GM18907 (cell line): ENCODE measurements at regions not wholly inside any gene's neighbourhood (a gene's known extent, or its start where the extent isn't known, plus 50 kb on each side); places are given as distances from the start of the nearest gene placed in this dataset.

ENCODE experiments used
- ATAC-seq: cut with Tn5 transposase; IDR thresholded peaks from one replicate; pipeline ENCODE4 v1.9.1; 2021; ENCODE audit warnings: mild to moderate bottlenecking, moderate library complexity; ENCODE audit not compliant: unreplicated experiment

DNA sequence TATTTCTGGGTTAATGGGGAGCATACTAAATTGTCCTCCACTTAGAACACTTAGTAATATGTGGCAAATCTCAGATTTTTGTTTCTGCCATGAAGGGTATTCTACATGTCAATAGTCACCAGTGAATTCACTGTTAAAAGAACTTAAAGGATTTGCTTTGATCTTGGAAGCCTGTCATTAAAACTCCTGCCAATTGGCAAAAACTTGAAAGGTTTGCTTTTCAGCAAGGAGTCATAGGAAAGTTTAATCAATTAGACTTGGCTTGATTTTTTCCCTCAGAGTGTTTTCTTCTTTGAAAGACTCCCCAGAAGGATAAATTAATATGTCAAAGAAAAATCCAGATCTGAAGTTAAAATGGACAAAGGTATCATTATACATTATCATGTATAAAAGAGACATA is 671.9 kb upstream of the PKDCC start:
- ATAC-seq: no peak

DNA sequence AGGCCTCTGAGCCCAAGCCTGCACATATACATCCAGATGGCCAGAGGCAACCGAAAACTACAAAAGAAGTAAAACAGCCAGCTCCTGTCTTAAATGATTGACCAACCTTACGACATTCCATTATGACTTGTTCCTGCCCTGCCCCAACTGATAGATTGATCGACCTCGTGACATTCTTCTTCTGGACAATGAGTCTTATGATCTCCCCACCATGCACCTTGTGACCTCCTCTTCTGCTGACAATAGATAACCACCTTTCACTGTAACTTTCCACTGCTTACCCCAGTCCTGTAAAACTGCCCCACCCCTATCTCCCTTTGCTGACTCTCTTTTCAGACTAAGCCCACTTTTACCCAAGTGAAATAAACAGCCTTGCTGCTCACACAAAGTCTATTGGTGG is 670.0 kb upstream of the PKDCC start:
- ATAC-seq: no peak

DNA sequence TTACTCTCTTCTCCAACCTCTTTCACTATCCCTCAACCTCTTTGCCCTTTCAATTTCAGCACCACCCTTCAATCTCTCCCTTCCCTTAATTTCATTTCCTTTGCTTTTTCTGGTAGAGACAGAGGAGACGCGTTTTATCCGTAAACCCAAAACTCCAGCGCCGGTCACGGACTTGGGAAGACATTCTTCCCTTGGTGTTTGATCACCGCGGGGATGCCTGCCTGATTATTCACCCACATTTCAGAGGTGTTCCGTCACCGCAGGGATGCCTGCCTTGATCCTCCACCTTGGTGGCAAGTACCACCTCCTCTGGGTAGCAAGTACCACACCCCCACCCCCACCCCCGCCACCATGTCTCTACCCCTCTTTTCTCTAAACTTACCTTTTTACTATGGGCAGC is 669.4 kb upstream of the PKDCC start:
- ATAC-seq: no peak

DNA sequence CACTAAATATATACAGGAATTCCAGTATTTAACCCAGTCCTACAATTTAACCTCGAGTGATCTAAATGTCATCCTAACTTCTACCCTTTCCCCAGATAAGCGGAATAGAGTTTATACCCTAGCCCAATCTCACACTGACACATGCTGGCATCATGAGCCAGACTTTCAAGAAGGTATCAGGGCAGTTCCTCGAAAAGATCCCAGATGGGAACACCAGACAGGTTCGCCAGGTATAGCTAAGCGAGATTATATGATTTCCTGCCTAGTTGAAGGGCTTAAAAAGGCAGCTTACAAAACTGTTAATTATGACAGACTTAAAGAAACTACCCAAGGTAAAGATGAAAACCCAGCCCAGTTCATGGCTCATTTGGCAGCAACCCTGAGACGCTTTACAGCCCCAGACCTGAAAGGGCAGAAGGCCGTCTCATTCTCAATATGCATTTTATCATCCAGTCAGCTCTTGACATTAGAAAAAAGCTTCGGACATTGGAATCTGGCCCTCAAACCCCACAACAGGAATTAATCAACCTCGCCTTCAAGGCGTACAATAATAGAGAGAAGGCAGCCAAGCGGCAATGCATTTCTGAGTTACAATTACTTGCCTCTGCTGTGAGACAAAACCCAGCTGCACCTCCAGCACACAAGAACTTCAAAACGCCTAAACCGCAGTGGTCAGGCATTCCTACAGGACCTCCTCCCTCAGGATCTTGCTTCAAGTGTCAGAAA is 668.2 kb upstream of the PKDCC start:
- ATAC-seq: no peak

DNA sequence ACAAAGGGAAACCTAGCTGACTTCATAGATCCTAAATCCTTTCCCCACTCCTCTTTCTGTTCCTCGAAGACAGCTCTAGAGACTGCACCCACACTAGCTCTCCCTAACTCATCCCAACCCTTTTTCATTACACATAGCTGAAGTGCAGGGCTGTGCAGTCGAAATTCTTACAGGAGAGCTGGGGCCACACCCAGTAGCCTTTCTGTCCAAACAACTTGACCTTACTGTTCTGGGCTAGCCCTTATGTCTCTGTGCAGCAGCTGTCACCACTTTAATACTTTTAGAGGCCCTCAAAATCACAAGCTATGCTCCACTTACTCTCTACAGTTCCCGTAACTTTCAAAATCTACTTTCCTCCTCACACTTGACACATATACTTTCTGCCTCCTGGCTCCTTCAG is 666.1 kb upstream of the PKDCC start:
- no peak for ATAC-seq

DNA sequence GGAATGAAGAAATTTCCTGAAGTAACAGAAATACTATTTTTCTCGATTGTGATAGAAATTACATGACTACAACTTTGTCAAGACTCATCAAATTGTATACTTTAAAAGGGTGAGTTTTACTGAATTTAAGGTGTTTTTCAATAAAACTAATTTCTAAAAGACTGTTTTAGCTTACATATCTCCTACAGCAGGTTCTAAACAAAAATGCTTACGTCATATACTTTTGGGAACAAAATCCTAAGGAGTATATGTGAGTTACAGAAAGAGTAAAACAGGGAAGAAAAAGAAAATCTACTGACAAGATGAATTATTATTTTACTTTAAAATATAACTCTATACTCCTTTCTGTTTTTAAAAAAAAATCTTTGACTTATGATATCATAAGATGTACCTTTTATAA is 660.3 kb upstream of the PKDCC start:
- no peak for ATAC-seq

DNA sequence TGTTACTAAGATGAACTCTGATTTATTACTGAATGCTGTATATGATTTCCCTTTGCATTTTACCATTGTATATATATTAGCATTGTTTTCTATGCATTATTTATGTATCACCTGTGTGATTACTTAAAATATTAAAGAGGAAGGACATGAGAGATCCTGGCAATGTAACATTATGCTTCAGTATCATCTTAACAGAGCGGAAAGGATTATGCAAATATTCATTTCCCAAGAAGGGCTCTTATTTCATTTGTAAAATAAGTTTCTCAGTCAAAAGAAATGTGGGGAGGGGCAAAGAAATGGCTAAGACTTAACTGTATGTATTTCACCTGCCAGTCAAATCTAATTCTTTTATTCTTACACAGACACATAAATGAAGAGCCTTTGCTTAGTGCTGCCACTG is 654.2 kb upstream of the PKDCC start:
- no peak for ATAC-seq

DNA sequence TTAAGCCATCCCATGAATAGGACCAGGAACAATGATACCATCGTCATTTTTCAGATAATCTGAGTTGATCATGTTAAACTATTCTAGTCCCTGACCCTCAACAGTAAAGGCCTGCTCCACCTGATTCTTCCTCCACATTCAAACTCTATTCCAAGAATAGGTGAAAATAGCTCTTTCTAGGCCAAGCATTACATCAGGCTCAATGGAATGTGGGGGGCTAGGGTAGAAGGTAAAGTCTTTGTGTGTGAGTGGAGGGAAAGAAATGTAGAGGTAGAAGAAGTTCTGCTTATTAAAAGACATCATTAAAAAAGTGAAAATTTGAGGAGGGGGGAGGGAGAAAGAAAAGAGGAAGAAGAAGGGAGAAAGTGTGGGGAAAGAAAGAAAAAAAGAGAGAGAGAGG is 653.3 kb upstream of the PKDCC start:
- ATAC-seq: no peak

DNA sequence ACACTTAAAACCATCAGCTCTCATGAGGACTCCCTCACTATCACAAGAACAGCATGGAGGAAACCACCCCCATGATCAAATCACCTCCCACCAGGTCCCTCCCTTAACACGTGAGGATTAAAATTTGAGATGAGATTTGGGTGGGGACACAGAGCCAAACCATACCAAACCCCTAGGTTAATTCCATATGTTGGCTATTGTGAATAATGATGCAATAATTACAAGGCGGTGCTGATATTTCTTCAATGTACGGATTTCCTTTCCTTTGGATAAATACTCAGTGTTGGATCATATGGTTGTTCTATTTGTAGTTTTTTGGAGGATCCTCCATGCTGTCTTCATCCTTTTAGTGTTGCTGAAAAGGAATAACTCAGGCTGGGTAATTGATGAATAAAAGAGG is 652.1 kb upstream of the PKDCC start:
- ATAC-seq: no peak

DNA sequence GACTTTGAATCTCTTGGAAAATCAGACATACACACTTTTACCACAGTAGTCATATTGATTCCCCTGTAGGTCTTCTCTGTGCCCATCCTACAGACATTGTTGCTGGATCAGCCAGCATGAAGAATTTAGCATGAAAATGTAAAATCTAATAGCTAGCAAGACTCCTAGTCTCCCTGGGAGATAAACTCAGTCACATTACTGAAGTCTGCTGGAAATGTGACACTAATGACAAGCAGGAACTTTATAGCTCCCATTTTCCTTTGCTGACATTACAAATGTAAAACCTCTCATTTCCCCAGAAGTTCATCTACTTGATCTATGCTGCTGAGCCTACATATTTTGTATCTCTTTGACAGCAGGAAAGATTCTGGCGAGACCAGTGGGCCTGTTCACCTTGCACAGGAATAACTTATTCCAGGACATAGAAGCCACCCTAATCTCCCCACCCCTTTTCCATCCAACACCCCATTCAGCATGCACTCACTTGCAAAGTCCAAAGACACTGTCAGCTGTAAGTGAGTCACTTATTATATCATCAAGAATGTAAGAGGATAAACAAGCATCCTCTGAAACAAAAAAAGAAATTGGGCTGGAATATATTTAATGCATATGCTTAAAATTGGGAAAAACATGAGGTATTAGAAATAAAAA is 648.3 kb upstream of the PKDCC start:
- ATAC-seq: no peak

DNA sequence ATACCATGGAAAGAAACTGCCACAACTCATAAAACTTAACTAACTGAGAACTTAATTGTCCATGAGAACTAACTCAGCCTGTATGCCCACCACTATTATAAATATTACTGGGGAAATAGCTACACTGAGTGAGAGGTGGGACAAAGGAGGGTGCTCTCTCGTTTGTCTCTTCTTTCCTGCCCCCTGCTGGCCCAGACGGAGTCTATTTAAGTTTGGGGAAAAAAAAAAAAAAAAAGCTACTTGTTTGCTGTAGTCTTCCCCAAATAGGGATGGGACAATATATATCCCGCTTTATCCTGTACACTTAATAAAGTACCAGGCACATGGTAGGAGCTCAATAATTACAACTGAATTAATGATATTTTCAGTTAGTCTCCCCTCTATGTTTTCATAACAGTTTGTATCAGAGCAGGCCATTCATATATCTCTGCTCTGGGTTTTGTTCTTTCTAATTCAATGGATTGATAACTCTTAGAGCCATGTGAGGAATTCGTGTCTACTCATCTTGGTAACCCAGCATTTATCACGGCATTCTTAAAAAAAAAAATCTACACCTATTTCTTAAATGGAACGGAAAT is 647.6 kb upstream of the PKDCC start:
- ATAC-seq: no peak

DNA sequence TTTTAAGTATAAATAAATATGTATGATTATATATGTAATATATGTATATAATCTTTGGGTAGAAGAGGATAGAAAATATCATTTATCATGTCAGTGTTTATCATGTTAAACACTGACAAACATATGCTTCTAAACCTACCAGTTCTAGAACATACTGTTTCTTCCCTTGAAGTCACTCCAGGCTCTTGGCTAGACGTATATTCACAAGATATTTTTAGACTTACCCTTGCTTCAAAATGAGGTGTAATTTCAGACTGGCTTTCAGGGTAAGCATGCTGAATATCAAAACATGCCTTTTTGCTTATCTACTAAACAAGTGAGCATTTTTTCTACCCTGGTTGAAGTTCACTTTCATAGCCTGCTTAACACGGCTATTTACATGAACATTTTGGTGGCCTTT is 642.4 kb upstream of the PKDCC start:
- ATAC-seq: no peak

DNA sequence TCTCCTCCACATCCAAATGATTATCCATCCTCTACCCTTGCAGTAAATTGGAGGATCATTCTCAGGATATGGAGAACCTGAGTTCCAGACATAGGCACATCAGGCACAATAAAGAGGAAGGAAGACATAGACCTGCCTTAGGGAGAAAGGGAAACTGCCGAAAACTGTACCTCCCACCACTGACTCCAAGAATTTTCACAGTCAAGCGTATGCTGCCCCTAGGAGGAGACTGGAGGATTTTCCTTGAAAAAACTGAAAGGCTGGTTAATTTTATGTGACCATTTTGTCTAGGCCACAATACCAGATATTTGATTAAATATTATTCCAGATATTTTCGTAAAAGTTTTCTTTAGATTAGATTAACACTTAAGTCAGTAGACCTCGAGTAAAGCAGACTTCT is 638.5 kb upstream of the PKDCC start:
- no peak for ATAC-seq

DNA sequence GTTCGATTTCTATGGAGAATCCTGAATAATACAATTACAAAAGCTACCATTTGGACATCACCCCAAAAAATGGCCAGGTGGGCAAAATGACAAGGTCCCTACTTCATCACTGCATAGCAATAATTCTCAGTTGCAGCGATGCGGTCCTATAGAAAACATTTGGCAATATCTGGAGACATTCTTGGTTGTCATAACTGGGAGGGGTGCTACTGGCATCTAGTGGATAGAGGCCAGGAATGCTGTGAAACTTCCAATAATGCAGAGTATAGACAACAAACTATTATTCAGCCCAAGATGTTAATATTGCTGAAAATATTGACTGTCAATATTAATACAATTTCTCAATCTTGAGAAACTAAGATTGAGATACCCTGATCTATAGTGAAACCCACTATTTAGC is 637.8 kb upstream of the PKDCC start:
- no peak for ATAC-seq

DNA sequence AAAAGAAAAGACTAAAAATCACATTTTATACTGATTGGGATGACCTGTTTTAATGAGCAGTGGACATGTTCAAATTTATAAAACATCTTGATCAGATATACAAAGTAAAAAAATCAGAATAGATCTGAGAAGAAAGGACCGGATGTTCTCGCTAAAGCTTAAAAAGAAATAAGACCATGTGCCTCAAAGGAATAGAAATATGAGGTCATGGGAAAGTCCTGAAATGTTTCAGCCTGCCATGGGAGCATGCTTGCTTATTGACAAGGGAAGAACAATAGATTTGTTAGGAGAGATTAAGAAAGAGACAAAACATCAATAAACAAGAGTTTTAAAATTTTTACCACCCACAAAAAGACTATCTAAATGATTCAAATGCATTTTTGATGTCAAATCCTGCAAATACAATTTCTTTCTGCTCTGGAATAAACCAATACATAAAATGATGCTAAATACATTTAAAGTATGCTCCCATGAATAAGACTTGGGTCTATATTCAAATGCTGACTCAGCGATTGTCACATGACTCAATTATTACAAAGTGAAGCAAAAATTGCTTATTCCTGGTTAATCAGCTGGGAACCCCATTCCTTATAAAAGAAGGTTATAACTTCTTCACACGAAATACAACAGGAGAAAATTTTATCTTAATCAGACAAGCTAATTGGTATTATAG is 633.9 kb upstream of the PKDCC start:
- no peak for ATAC-seq

DNA sequence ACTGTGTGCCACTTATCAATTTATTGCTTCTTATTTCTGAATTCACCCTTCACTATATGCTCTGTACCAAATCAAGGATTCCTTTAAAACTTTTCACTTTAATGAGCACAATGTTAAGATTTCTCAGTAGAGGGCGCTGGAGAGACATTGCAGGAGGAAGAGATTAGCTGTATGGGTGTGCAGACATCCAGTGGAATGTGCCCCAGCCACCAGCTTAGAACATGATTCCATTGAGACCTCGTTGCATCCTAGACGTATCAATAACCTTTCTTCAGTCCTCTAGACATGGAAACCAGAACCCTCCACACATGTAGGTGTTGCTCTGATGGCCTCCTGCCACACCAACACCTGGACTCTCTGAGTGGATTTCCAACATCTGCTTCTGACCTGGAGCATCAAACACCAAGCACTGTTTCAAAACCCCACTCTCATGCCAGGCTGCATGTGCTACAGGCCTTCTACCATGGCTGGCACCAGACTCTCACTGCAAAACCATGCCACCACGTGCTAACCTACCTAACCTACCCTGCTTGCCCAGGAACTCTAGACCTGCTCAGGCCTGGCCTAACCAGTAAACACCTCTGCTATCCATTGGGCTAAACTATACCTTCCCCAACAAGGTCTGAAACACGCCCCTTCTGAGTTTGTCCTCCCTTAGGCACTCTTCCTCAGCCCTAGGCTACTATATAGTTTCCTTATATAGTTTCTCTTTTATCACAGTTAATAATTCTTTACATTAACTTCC is 633.2 kb upstream of the PKDCC start:
- ATAC-seq: no peak

DNA sequence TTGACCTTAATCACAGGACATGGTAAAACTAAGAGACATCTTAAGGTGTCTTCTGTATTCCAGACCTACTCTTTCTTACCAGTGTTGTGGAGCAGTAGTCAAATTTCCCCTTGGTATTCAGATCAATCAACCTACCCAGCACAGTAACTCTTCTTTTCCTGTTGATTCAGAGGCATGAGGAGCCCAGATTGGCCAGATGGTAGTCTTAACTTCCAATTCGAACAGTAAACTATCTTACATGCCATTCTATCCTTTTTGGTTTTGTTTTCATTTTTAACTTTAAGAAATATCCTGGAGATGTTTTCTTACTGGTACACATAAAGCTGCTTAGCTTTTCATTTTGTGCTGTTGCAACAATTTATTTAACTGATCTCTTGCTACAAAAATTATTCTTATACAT is 630.3 kb upstream of the PKDCC start:
- ATAC-seq: no peak

DNA sequence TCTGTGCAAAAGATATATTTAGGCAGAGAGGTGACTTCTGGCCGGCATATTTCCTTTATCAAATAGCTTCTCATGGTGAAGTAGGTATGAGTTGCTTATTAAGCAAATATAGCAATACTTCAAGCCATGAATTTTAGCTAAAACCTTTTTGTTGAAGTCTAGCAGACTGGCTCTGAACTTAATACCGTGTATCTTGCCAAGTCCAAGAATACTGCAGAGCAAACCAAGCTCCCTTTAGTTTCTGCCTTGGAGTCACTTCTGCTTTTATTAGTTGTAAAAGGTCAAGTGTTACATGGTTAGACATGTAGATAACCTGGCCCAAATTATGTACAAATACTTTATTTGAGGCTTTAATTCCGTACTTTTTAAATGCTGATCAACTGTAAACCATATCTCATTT is 627.6 kb upstream of the PKDCC start:
- ATAC-seq: no peak

DNA sequence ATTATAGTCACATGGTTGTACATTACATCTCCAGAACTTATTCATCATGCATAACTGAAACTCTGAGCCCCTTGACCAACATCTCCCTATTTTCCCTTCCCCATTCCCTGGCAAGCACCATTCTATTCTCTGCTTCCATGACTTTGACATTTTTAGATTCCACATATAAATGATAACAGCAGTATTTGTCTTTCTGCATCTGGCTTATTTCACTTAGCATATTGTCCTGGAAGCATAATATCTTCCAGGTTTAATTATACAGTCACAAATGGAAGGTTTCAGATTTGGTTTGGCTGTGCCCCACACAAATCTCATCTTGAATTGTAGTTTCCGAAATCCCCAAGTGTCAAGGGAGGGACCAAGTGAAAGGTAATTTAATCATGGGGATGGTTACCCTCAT is 626.9 kb upstream of the PKDCC start:
- no peak for ATAC-seq

DNA sequence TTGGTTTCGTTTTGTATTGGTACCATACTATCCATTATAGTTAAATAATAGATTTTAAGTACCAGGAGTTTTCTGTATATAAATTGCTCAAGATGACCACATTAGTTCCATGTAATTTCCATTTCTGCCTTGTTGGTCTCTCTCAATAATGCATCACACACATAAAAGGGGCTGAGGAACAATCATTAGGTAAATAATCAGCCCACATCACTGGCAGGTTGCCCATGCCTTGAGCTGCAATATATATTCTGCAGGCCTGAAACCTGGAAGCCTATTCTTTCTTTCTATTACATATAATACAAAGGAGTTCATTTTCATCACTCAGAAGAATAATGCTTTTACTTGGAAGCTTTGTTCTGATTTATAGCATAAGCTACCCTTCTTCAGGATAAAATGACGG is 616.1 kb upstream of the PKDCC start:
- ATAC-seq: no peak

DNA sequence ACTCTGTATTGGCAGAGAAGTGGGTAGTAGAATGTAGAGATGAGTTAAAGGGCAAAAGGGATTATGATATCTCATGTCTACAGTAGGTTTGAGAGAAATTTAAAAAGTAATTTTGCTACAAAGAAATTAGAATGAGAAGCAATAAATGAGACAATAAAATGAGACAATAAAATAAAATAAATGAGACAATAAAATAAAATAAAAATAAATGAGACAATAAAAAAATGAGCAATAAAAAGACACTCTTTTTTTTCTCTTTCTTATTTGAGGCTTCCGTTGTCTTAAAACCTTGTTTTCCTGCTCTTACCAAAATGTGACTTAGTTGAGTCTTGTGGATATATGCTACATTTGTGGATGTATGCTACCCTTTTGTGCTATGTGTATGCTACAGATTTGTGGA is 615.4 kb upstream of the PKDCC start:
- no peak for ATAC-seq
